Activated CD8-positive, alpha-beta memory T cell treated with anti-CD3 and anti-CD28 coated beads for 4 hours (primary cell): ENCODE measurements at regions not wholly inside any gene's neighbourhood (a gene's known extent, or its start where the extent isn't known, plus 50 kb on each side); places are given as distances from the start of the nearest gene placed in this dataset.
A peak's percentile ranks its signal among the peaks of the same experiment; 100 is the strongest.
"Not testable (repeated sequence)": the region's sequence is repeated elsewhere in the genome, so short reads cannot be mapped to it uniquely, and the experiment has no call there.

Experiments
- DNase-seq, 2 donors: peaks; one replicate each; pipeline ENCODE4 v3.0.0-alpha.2; 2020; ENCODE audit warnings: low read depth in 2 of 2

DNA sequence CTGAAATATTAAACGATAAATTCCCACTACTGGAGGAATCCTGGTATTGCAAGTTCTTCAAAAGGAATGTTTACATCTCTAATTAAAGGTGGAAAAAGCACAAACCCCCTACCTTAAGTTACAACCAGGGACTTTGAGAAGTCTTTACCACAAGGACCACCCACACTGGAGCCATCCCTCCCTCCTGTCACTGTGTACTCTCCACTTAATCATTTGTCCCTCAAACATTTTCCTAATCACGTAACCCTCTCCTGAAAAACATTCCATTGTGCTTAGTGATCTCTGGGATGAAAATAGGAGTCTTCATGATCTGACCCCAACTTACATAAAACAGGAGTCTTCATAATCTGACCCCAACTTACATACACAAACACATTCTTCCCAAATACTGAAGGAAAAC, 85.7 kb downstream of the SUCLG1 start:
- DNase-seq: no peak

DNA sequence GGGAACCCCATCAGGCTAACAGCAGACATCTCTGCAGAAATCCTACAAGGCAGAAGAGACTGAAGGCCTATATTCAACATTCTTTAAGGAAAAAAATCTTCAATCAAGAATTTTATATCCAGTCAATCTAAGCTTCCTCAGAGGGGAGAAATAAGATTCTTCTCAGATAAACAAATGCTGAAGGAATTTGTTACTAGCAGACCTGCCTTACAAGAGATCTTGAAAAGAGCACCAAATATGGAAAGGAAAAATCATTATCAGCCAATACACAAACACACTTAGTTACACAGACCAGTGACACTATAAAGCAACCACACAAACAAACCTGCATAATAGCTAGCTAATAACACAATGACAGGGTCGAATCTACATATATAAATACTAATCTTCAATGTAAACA, 96.5 kb downstream of the SUCLG1 start:
- no peak for DNase-seq

DNA sequence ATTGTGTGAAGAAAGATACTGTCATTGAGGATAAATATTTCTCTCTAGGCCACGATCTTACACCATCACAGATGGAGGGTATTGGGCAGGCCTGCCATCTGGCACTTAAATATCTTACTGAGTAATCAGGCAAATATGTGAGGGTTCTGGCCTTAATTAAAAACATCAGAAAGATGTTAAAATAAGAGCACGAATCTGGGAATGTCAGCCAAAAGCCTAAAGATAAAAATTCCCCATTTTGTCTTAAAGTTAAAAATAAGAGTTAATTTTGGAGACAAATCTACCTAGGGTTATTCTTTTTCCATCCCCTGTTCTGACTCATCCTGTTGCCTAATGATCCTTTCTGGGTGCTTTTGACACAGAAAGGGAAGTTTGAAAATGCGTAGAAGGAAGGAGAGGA, 121.0 kb downstream of the SUCLG1 start:
- DNase-seq: no peak

- DNase-seq: no peak
These were observed 131.3 kb downstream of the SUCLG1 start for GRCh38 chr2:84327645-84328249.

DNA sequence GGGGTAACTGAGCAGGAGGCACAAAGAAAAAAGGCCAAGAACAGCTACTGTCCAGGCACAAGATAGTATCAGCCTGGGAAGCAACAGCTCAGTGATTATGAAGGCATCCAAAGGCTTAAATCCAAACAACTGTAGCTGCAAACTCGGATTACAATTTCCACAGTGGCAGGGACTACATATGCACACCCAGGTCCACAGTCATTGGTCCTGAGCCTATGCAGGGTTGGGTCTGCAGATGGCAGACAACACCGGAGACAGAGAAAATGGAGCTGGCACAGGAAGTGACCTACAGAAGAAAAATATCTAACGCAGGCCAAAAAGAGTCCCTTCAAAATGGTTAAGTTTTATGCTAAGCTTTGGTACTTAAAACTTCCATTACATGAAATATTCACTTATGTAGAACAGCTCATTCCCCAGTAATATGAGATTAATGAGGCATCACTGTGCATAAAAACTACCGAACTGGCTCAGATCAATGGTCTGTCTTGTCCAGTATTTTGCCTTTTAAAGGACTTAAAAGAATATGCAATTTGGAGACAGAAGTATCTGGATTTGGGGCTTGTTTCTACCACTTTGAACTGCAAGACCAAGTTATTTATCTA, 132.1 kb downstream of the SUCLG1 start:
- no peak for DNase-seq

DNA sequence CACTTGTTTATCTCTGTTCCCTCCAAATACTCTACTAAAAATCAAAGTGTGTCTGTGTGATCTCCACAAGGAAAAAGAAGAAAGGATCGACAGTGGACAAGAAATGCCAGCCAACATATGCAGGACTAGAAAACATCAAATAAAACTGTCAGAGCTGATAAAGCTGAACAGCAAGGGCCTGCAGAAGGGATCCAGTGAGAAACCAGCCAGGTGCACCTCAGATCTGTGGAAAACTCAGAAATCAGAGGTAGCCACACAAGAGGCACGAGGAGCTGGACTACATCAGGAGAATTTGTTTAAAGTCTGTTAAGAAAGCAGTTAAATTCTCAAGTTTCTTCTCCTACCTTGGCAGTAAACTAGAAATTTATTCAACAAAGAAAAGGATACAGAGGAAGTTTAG, 135.2 kb downstream of the SUCLG1 start:
- DNase-seq: no peak

GRCh38 chr2:84320940-84321339, 138.1 kb downstream of the SUCLG1 start:
- no peak for DNase-seq

DNA sequence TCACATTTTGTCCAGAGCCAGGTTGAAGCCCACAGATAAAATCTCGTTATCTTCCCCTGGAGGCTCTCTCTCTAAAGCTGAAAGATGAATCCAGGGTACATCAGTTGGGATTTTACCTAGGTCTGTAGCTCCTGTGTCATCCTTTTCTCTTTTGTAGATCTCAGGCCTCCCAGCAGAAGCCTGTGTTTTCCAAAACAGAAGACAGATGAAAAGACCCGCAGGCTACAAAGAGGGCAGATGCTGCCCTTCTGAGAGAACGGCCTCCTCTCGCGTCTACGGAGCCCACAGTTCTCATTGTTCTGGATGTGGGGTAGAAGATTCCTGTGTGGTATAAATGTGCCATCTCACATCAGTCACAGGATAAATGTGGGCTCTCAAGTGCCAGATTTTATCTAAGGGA, 139.5 kb downstream of the SUCLG1 start:
- DNase-seq: no peak

DNA sequence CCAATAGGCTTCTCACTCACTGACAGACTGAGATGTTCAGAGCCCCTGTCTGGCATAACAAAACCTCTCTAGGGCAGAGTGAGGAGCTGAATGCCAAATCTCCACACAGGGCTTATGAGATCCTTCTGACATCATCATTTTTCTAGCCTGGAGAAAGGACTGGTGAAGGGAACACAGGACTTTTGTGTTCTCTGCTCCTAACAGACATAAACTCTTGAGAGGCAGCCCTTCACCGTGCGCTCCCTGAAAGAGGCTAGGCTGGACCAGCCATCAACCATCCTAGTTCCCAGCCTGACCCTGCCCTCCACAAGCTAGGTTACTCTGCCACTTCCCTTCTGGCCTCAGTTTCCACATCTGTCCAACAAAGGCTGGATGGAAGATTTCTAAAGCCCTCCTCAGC, 141.9 kb downstream of the SUCLG1 start:
- no peak for DNase-seq

DNA sequence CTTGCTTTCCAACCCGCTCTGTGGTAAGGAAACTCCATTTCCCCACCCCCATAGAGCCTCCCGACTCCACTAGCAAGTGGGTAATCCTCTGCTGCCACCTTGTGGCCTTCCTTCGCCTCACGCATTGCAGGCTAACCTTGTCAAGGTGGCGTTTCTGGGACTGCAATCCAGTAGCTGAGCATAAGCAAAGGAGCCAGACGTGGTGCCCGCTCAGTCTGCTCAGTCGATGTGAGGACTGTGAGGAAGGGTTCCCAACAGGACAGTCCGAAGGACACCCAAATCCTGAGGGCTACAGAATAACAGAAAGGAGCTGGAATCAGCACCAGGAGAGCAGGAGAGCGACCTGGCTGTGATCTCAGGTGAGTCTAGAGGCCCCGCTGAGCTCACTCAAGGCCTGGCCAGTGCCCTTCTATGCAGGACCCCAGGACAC, 144.2 kb downstream of the SUCLG1 start:
- peak; percentile 26 to 39 for DNase-seq

DNA sequence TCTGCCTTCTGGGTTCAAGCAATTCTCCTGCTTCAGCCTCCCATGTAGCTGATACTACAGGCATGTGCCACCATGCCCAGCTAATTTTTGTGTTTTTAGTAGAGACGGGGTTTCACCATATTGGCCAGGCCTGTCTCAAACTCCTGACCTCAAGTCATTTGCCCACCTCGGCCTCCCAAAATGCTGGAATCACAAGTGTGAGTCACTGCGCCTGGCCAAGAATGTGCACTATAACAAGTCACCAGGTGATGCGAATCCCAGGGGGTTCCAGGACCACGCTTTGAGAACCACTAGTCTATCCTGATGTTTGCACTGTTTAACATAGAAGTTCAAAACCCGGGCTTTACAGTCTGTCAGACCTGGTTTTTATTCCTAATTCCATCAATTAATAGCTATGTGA, 144.8 kb downstream of the SUCLG1 start:
- DNase-seq: no peak

- no peak for DNase-seq
These were observed 149.8 kb downstream of the SUCLG1 start for GRCh38 chr2:84309281-84309680.

- no peak for DNase-seq
These were observed 152.7 kb downstream of the SUCLG1 start for GRCh38 chr2:84306361-84306760.

- peak in 1 of 2 donors; percentile 4 for DNase-seq
These were observed 156.3 kb downstream of the SUCLG1 start for GRCh38 chr2:84302513-84303412.

DNA sequence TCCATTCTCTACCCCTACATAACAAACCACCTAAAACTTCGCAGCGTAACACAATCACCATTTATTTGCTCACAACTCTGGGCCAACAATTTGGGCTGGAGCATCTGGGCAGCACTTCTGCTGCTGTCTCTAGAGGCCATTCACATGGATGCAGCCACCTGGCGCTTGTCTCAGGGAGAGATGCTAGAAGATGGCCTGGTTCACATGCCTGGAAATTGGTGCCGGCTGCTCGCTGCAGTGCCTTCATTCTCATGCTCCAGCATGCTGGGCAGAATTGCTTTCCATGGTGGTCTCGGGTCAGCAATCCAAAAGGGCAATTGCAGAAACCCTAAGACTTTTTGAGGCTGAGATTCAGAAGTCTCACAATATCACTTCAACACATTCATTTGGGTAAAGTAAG, 157.4 kb downstream of the SUCLG1 start:
- no peak for DNase-seq

GRCh38 chr2:84300696-84301029, 158.4 kb downstream of the SUCLG1 start:
- no peak for DNase-seq

DNA sequence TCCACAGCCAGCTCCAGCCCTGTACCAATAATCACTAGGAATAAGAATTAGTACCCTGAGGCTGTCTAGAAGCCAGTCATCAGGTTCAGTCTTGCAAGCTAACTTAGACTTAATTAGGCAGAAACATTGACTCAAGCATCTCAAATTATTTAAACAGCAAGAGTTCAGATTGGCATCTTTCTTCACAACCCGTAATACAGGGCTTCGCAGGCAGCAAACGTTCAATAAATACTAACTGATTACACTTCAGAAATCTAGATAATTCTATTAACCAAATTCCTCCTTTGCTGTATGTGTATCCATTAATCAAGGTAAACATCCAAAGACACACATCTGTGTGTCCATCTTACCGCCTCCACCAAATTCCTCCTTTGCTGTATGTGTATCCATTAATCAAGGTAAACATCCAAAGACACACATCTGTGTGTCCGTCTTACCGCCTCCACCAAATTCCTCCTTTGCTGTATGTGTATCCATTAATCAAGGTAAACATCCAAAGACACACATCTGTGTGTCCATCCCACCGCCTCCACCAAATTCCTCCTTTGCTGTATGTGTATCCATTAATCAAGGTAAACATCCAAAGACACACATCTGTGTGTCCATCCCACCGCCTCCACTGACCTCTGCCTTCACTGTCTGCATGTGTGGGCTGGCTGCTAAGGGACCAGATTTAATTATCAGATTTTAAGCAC, 158.9 kb downstream of the SUCLG1 start:
- DNase-seq: not testable (repeated sequence)

GRCh38 chr2:84299211-84299775, 159.8 kb downstream of the SUCLG1 start:
- DNase-seq: no peak

DNA sequence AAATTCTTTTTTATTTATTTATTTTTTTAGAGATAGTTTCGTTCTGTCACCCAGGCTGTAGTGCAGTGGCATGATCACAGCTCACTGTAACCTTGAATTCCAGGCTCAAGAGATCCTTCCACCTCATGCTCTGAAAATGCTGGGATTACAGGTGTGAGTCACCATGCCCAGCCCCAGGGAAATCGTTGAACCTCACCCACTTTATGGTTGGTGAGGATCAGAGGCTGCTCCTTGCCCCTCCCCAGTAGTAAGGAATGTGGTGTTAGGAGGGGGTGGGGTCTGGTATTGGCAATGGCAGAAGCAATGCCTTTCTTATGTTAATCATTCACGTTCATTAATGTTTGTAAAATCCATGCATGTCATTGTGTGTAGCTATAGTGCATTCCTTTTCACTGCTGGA, 161.9 kb downstream of the SUCLG1 start:
- no peak for DNase-seq

DNA sequence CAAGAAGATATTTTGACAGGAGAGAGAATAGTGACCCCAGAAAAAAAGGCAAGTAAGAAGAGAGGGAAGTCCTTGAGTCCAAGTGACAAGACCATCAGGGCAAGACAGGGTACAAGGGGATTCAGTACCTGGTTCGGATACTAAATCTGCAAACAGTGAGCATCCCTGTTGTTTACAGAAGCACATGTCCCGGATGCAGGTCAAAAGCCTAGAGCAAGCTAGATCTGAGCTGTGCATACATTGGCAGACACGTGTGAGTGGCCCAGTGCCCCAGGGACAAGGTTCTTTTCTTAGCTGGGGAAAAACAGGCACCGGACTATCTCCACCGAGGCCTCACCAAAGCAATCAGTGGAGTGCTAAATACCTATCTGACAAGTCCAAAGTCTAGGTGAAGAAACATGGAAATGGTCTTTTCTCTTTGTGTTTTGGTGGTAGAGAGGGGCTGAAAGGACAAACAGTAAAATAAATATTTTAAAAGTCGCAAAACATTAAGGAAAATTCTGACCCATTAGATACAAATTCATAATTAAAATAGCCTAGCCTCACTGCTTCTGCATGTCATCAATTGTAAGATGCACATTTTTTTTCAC, 165.2 kb downstream of the SUCLG1 start:
- no peak for DNase-seq

DNA sequence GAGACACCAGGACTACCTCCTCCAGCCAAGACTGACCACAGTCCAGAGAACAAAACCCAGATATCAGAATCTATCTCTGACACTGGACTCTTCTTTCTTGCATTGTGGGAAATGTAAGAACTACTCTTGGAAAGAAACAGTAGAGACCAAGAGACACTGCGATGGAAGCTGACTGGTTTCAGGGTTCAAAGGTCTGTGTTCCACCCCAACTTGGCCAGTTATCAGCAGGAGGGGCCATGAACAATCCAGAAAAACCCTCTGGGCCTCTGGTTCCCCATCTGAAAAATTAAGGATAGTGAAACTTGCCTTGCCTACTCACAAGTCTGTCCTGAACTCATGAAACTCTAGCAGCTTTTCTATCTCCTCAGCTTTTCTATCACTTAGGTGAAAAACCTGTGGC, 166.5 kb downstream of the SUCLG1 start:
- DNase-seq: no peak

- no peak for DNase-seq
These were observed 168.5 kb downstream of the SUCLG1 start for GRCh38 chr2:84290537-84290936.
